ENCODE measurements at regions not wholly inside any gene's neighbourhood (a gene's known extent, or its start where the extent isn't known, plus 50 kb on each side); places are given as distances from the start of the nearest gene placed in this dataset.

GRCh38 chr4:136319789-136320464, 1212.4 kb downstream of the PCDH18 start:
- ChIA-PET CTCF (no interaction called here), POLR2A (ENCODE audit: unreplicated experiment) (interaction anchor here (0.6 to 0.7 kb wide), 2 partner anchors 93 to 525 kb away, joined by 3 to 4 read pairs; no protein-coding TSS in a partner anchor)
- H2AFZ ChIP-seq, result peak overlapping the region; percentile 60; the same call in 1 of the 2 replicates
- no peaks in the 10 kb centered on the region for H3K36me3 ChIP-seq (ENCODE audit: low read depth)
- no peaks in the 10 kb centered on the region for H4K20me1 ChIP-seq (ENCODE audit: insufficient read depth)
- no peaks in the 10 kb centered on the region for H3K79me2 ChIP-seq (ENCODE audit: low read depth)
- 0 out of 2 replicates have a peak overlapping the region, but pooled peaks have one; percentile 34 for H3K27ac ChIP-seq
- H3K27me3 ChIP-seq (ENCODE audit: insufficient read depth, low read depth), result no peaks in the 10 kb centered on the region
- 0 out of 2 replicates have a peak, but pooled peaks cover 3% of the 10 kb centered on the region for H3K9me3 ChIP-seq (ENCODE audit: insufficient read depth, low read depth)
- peaks cover 12% of the 10 kb centered on the region for H3K4me1 ChIP-seq (replicated peaks; ENCODE audit: insufficient read depth)
- no peak overlapping the region for H3K4me3 ChIP-seq
- intact Hi-C loops (cut with micrococcal nuclease; ENCODE audit: unreplicated experiment), result no loop called here
- no peaks in the 10 kb centered on the region for H3K9me2 ChIP-seq (ENCODE audit: insufficient read depth)
- no peak overlapping the region for H3K4me2 ChIP-seq
- no peaks in the 10 kb centered on the region for H3F3A ChIP-seq (ENCODE audit: insufficient read depth, low read depth)
- no peak for TF ChIP-seq CTCF (conservative IDR thresholded peaks at IDR 0.05)
- TF ChIP-seq EZH2 (IDR thresholded peaks at IDR 0.05; ENCODE audit: low read depth), result no peak
- no TSS peak for BruUV-seq (replicated peaks)
- peak; percentile 45 to 57 for DNase-seq

- TF ChIP-seq EZH2 (IDR thresholded peaks at IDR 0.05; ENCODE audit: low read depth) (no peak), CTCF (conservative IDR thresholded peaks at IDR 0.05) (no peak)
These were observed 1215.3 kb downstream of the PCDH18 start for GRCh38 chr4:136316961-136317360.

GRCh38 chr4:136314686-136315085, 1217.6 kb downstream of the PCDH18 start:
- intact Hi-C loops (cut with micrococcal nuclease; ENCODE audit: unreplicated experiment), result no loop called here
- BruUV-seq (replicated peaks), result no TSS peak
- POLR2A ChIA-PET (ENCODE audit: unreplicated experiment), result no interaction called here

More at GRCh38 chr4:136316961-136317360, 1215.3 kb downstream of the PCDH18 start:
- 0 out of 2 replicates have a peak, but pooled peaks cover 3% of the 10 kb centered on the region for H3K9me3 ChIP-seq (ENCODE audit: insufficient read depth, low read depth)
- no peaks in the 10 kb centered on the region for H3K36me3 ChIP-seq (ENCODE audit: low read depth)
- CTCF ChIA-PET, result interaction anchor here (0.6 kb wide), 1 partner anchor 203 kb away, joined by 5 read pairs; no protein-coding TSS in a partner anchor
- no peaks in the 10 kb centered on the region for H3K9me2 ChIP-seq (ENCODE audit: insufficient read depth)
- no peaks in the 10 kb centered on the region for H3K79me2 ChIP-seq (ENCODE audit: low read depth)
- BruUV-seq (replicated peaks), result no TSS peak
- H3K4me3 ChIP-seq, result no peak overlapping the region
- H3K4me1 ChIP-seq (replicated peaks; ENCODE audit: insufficient read depth), result peaks cover 12% of the 10 kb centered on the region
- intact Hi-C loops (cut with micrococcal nuclease; ENCODE audit: unreplicated experiment), result no loop called here
- no peaks in the 10 kb centered on the region for H4K20me1 ChIP-seq (ENCODE audit: insufficient read depth)
- H3K4me2 ChIP-seq, result no peak overlapping the region
- DNase-seq, result no peak
- POLR2A ChIA-PET (ENCODE audit: unreplicated experiment), result no interaction called here
- no peaks in the 10 kb centered on the region for H3F3A ChIP-seq (ENCODE audit: insufficient read depth, low read depth)
- no peak overlapping the region for H2AFZ ChIP-seq
- no peaks in the 10 kb centered on the region for H3K27me3 ChIP-seq (ENCODE audit: insufficient read depth, low read depth)
- H3K27ac ChIP-seq, result no peak overlapping the region

More at GRCh38 chr4:136314686-136315085, 1217.6 kb downstream of the PCDH18 start:
- Histone ChIP-seq H3F3A (ENCODE audit: insufficient read depth, low read depth) (no peaks in the 10 kb centered on the region), H3K27ac (no peak overlapping the region), H3K4me3 (no peak overlapping the region), H3K4me2 (no peak overlapping the region), H3K9me2 (ENCODE audit: insufficient read depth) (no peaks in the 10 kb centered on the region), H3K9me3 (ENCODE audit: insufficient read depth, low read depth) (0 out of 2 replicates have a peak, but pooled peaks cover 3% of the 10 kb centered on the region), H3K27me3 (ENCODE audit: insufficient read depth, low read depth) (no peaks in the 10 kb centered on the region), H4K20me1 (ENCODE audit: insufficient read depth) (no peaks in the 10 kb centered on the region), H3K36me3 (ENCODE audit: low read depth) (no peaks in the 10 kb centered on the region), H3K79me2 (ENCODE audit: low read depth) (no peaks in the 10 kb centered on the region), H2AFZ (no peak overlapping the region), H3K4me1 (replicated peaks; ENCODE audit: insufficient read depth) (peaks cover under 1% of the 10 kb centered on the region; the same call in 1 of the 2 replicates)
- TF ChIP-seq CTCF (conservative IDR thresholded peaks at IDR 0.05), result no peak
- TF ChIP-seq EZH2 (IDR thresholded peaks at IDR 0.05; ENCODE audit: low read depth), result no peak
- CTCF ChIA-PET, result no interaction called here
- no peak for DNase-seq

Measured in PC-9 (cell line).